ENCODE measurements at regions not wholly inside any gene's neighbourhood (a gene's known extent, or its start where the extent isn't known, plus 50 kb on each side); places are given as distances from the start of the nearest gene placed in this dataset.
"Not testable (repeated sequence)": the region's sequence is repeated elsewhere in the genome, so short reads cannot be mapped to it uniquely, and the experiment has no call there.

GRCh38 chr5:106865279-106865678, 805.5 kb downstream of the EFNA5 start:
- DNase-seq: peak; percentile 3

- no peak for DNase-seq
These were observed 808.1 kb downstream of the EFNA5 start for GRCh38 chr5:106862450-106863193.

GRCh38 chr5:106860398-106861044, 810.2 kb downstream of the EFNA5 start:
- DNase-seq: no peak

GRCh38 chr5:106858616-106859015, 812.1 kb downstream of the EFNA5 start:
- no peak for DNase-seq

- DNase-seq: no peak
These were observed 815.8 kb downstream of the EFNA5 start for GRCh38 chr5:106854922-106855321.

- no peak for DNase-seq
These were observed 816.5 kb downstream of the EFNA5 start for GRCh38 chr5:106854105-106854687.

- no peak for DNase-seq
These were observed 817.5 kb downstream of the EFNA5 start for GRCh38 chr5:106853266-106853665.

GRCh38 chr5:106849266-106849665, 821.5 kb downstream of the EFNA5 start:
- DNase-seq: no peak

- DNase-seq: no peak
These were observed 826.8 kb downstream of the EFNA5 start for GRCh38 chr5:106843812-106844416.

GRCh38 chr5:106833517-106833916, 837.2 kb downstream of the EFNA5 start:
- DNase-seq: no peak

- DNase-seq: no peak
These were observed 843.7 kb downstream of the EFNA5 start for GRCh38 chr5:106827061-106827460.

- DNase-seq: no peak
These were observed 845.4 kb downstream of the EFNA5 start for GRCh38 chr5:106825374-106825773.

GRCh38 chr5:106822851-106823250, 847.9 kb downstream of the EFNA5 start:
- no peak for DNase-seq

GRCh38 chr5:106818552-106818951, 852.2 kb downstream of the EFNA5 start:
- DNase-seq: no peak

- no peak for DNase-seq
These were observed 855.8 kb downstream of the EFNA5 start for GRCh38 chr5:106814961-106815360.

GRCh38 chr5:106801554-106801953, 869.2 kb downstream of the EFNA5 start:
- DNase-seq: no peak

GRCh38 chr5:106797996-106798395, 872.7 kb downstream of the EFNA5 start:
- no peak for DNase-seq

GRCh38 chr5:106796081-106796480, 874.7 kb downstream of the EFNA5 start:
- no peak for DNase-seq

- DNase-seq: no peak
These were observed 885.9 kb downstream of the EFNA5 start for GRCh38 chr5:106784846-106785245.

GRCh38 chr5:106780355-106780754, 890.4 kb downstream of the EFNA5 start:
- DNase-seq: no peak

- not testable (repeated sequence) for DNase-seq
These were observed 894.2 kb downstream of the EFNA5 start for GRCh38 chr5:106776515-106776914.

- no peak for DNase-seq
These were observed 902.3 kb downstream of the EFNA5 start for GRCh38 chr5:106768392-106768791.

- DNase-seq: no peak
These were observed 903.8 kb downstream of the EFNA5 start for GRCh38 chr5:106766916-106767315.

- no peak for DNase-seq
These were observed 911.2 kb downstream of the EFNA5 start for GRCh38 chr5:106759581-106759980.
